CD14-positive monocyte (primary cell): ENCODE measurements at regions not wholly inside any gene's neighbourhood (a gene's known extent, or its start where the extent isn't known, plus 50 kb on each side); places are given as distances from the start of the nearest gene placed in this dataset.

Experiments used
- DNase-seq, 3 donors: peaks; one replicate each; pipeline ENCODE4 v3.0.0-alpha.2; 2011 to 2022
- H2AFZ ChIP-seq: 2 replicates; pipeline ENCODE4 v1.6.0; 2012; ENCODE audit warnings: mild to moderate bottlenecking, low read depth, low read length, inconsistent platforms; ENCODE audit not compliant: insufficient read depth, poor library complexity, severe bottlenecking
- H3K27ac ChIP-seq, 2 donors: 1 replicate in 1 of 2; 2 replicates in 1 of 2; pipeline ENCODE4 v1.5.1; 2012 to 2013; ENCODE audit warnings: low read length in 2 of 2, control low read depth in 1 of 2, inconsistent platforms in 1 of 2, low read depth in 1 of 2, mild to moderate bottlenecking in 1 of 2
- H3K27me3 ChIP-seq, 2 donors: one replicate each; pipeline versions ENCODE4 v1.6.0 to v1.6.1; 2011 to 2013; ENCODE audit warnings: low read length in 2 of 2; ENCODE audit not compliant: control insufficient read depth in 2 of 2, insufficient read depth in 2 of 2
- H3K36me3 ChIP-seq, 2 donors: replicated peaks in 1 of 2; 1 replicate in 1 of 2; 2 replicates in 1 of 2; pipeline versions ENCODE4 v1.5.1 to v1.6.1; 2012 to 2013; ENCODE audit warnings: low read length in 2 of 2, control low read depth in 1 of 2, inconsistent platforms in 1 of 2, mild to moderate bottlenecking in 1 of 2; ENCODE audit not compliant: insufficient read depth in 2 of 2, control insufficient read depth in 1 of 2
- H3K4me1 ChIP-seq, 2 donors: 1 replicate in 1 of 2; 2 replicates in 1 of 2; pipeline versions ENCODE4 v1.5.1 to v1.6.1; 2012 to 2013; ENCODE audit warnings: low read length in 2 of 2, control low read depth in 1 of 2, inconsistent platforms in 1 of 2, mild to moderate bottlenecking in 1 of 2, moderate library complexity in 1 of 2; ENCODE audit not compliant: insufficient read depth in 2 of 2, control insufficient read depth in 1 of 2
- H3K4me2 ChIP-seq: replicated peaks from 2 replicates; pipeline ENCODE3; 2012; ENCODE audit warnings: low read length, moderate library complexity, mild to moderate bottlenecking; ENCODE audit not compliant: poor library complexity, severe bottlenecking; ENCODE audit errors: extremely low read depth
- H3K4me3 ChIP-seq, 3 experiments: fragments of 200-600 bp in 1 of 3; sonication (generic) in 1 of 3; replicated peaks in 1 of 3; 1 replicate in 2 of 3; 2 replicates in 1 of 3; pipeline ENCODE4 v1.5.1; 2011 to 2013; ENCODE audit warnings: low read length in 3 of 3, mild to moderate bottlenecking in 3 of 3, control low read depth in 2 of 3, low read depth in 2 of 3, inconsistent platforms in 1 of 3, moderate library complexity in 1 of 3
- H3K79me2 ChIP-seq: 2 replicates; pipeline ENCODE4 v1.6.0; 2012; ENCODE audit warnings: mild to moderate bottlenecking, control low read depth, inconsistent platforms, low read length, moderate library complexity; ENCODE audit not compliant: insufficient read depth
- H3K9ac ChIP-seq: 2 replicates; pipeline ENCODE4 v1.6.0; 2017; ENCODE audit warnings: low read length, mild to moderate bottlenecking; ENCODE audit not compliant: insufficient read depth, poor library complexity, severe bottlenecking
- H3K9me3 ChIP-seq, 2 donors: replicated peaks in 1 of 2; 1 replicate in 1 of 2; 2 replicates in 1 of 2; pipeline versions ENCODE4 v1.5.1 to v1.6.1; 2012 to 2013; ENCODE audit warnings: low read length in 2 of 2, control low read depth in 1 of 2; ENCODE audit not compliant: control insufficient read depth in 1 of 2, insufficient read depth in 1 of 2
- H4K20me1 ChIP-seq: 2 replicates; pipeline ENCODE4 v1.6.0; 2012; ENCODE audit warnings: mild to moderate bottlenecking, low read length, control low read depth, moderate library complexity; ENCODE audit not compliant: insufficient read depth
- H3K27ac Mint-ChIP-seq, 7 donors: one replicate each; pipeline ENCODE4 v1.8.0; 2020; ENCODE audit warnings: mild to moderate bottlenecking in 7 of 7, mixed read lengths in 7 of 7, moderate library complexity in 6 of 7, inconsistent platforms in 2 of 7
- H3K27me3 Mint-ChIP-seq, 3 donors: one replicate each; pipeline ENCODE4 v1.8.0; 2021 to 2022; ENCODE audit warnings: low read depth in 3 of 3, mild to moderate bottlenecking in 3 of 3, mixed read lengths in 3 of 3, moderate library complexity in 3 of 3, inconsistent platforms in 1 of 3
- H3K36me3 Mint-ChIP-seq, 2 donors: one replicate each; pipeline ENCODE4 v1.8.0; 2020; ENCODE audit warnings: mixed read lengths in 2 of 2, inconsistent platforms in 1 of 2, mild to moderate bottlenecking in 1 of 2
- H3K4me1 Mint-ChIP-seq: one replicate; pipeline ENCODE4 v1.8.0; 2020; ENCODE audit warnings: mild to moderate bottlenecking, mixed read lengths
- H3K4me3 Mint-ChIP-seq, 2 donors: one replicate each; pipeline ENCODE4 v1.8.0; 2020; ENCODE audit warnings: mild to moderate bottlenecking in 2 of 2, mixed read lengths in 2 of 2, moderate library complexity in 1 of 2
- H3K9me3 Mint-ChIP-seq, 7 donors: one replicate each; pipeline ENCODE4 v1.8.0; 2020 to 2022; ENCODE audit warnings: mixed read lengths in 7 of 7, mild to moderate bottlenecking in 6 of 7, moderate library complexity in 6 of 7, inconsistent platforms in 2 of 7
- CTCF ChIP-seq: fragments of 200-600 bp; IDR thresholded peaks from one replicate; pipeline ENCODE4 v1.8.0; 2022; ENCODE audit warnings: antibody characterized with exemption, mild to moderate bottlenecking
- WGBS: methylation state at CpG from one replicate; pipeline ENCODE4 v1.1.5; 2013; ENCODE audit warnings: missing lambda C conversion rate; ENCODE audit not compliant: insufficient coverage; 5-methylcytosine and 5-hydroxymethylcytosine counted together
- intact Hi-C, 2 donors: fragments of 100-400 bp; cut with micrococcal nuclease; formaldehyde crosslinking; loops; one replicate each; pipeline versions ENCODE4 v1.15.0 to v1.15.1; 2023

DNA sequence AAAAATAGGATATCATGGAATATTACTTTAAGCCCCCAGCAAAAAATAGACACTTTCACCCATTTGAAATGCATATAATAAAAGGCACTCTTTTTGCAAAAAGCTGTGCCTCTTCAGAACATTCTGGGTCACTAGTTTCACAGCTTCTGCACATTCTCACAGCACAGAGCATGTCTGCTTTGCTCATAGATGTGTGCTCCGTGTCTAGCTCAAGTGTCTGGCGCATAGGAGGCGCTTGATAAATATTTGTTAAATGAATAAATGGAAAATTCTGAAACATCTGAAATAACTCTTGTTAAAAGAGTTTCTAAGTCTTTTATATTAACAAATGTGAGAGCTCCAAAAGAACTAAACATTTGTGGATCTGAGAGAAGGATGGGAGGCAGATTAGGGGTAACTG lies 275.2 kb downstream of the PTTG2 start:
- Mint-ChIP-seq H3K4me3 (no peak overlapping the region), H3K27ac (no peak overlapping the region)

DNA sequence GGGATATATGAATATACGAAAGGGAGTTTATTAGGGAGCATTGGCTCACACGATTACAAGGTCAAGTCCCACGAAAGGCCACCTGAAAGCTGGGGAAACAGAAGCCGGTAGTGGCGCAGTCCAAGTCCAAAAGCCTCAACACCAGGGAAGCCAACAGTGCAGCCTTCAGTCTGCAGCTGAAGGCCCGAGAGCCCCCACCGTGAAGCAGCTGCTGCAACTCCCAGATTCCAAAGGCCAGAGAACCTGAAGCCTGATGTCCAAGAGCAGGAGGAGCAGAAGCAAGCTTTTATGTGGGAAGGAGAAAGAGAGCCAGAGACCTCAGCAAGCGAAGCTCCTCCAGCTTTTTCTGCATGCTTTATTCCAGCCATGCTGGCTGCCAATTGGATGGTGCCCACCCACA lies 275.8 kb downstream of the PTTG2 start:
- peaks cover 19 to 27% of the 10 kb centered on the region in 2 donors for H3K4me1 ChIP-seq
- no peak for TF ChIP-seq CTCF
- Mint-ChIP-seq H3K27ac (no peak overlapping the region), H3K4me3 (no peak overlapping the region), H3K4me1 (peaks cover 28% of the 10 kb centered on the region), H3K27me3 (peaks cover 0 to 4% (median under 1%) of the 10 kb centered on the region in 3 donors), H3K36me3 (no peaks in the 10 kb centered on the region), H3K9me3 (peaks cover 0 to 7% (median 0%) of the 10 kb centered on the region in 7 donors)
- no peak overlapping the region for H3K4me3 ChIP-seq
- H3K9me3 ChIP-seq: peaks cover 0 to 2% of the 10 kb centered on the region in 2 donors
- no peak for DNase-seq
- intact Hi-C loops: no loop called here
- H3K79me2 ChIP-seq: no peaks in the 10 kb centered on the region
- H3K27me3 ChIP-seq: no peaks in the 10 kb centered on the region
- no peak overlapping the region for H2AFZ ChIP-seq
- no peaks in the 10 kb centered on the region for H4K20me1 ChIP-seq
- 86% methylated on average over 8 of the region's 8 CpGs for WGBS
- H3K27ac ChIP-seq: no peak overlapping the region
- H3K9ac ChIP-seq: no peak overlapping the region
- no peak overlapping the region for H3K4me2 ChIP-seq
- H3K36me3 ChIP-seq: no peaks in the 10 kb centered on the region

More for the DNA sequence above, 275.2 kb downstream of the PTTG2 start:
- no peak overlapping the region for H3K27ac ChIP-seq
- no peak for DNase-seq
- Mint-ChIP-seq H3K36me3 (no peaks in the 10 kb centered on the region), H3K27me3 (peaks cover 0 to 4% (median under 1%) of the 10 kb centered on the region in 3 donors), H3K9me3 (peaks cover 0 to 7% (median 0%) of the 10 kb centered on the region in 7 donors), H3K4me1 (peaks cover 28% of the 10 kb centered on the region)
- no peak overlapping the region for H3K4me3 ChIP-seq
- intact Hi-C loops: no loop called here
- H3K36me3 ChIP-seq: no peaks in the 10 kb centered on the region
- no peak overlapping the region for H2AFZ ChIP-seq
- no peaks in the 10 kb centered on the region for H4K20me1 ChIP-seq
- no peak overlapping the region for H3K4me2 ChIP-seq
- no peaks in the 10 kb centered on the region for H3K79me2 ChIP-seq
- peaks cover 19 to 27% of the 10 kb centered on the region in 2 donors for H3K4me1 ChIP-seq
- H3K27me3 ChIP-seq: no peaks in the 10 kb centered on the region
- H3K9ac ChIP-seq: no peak overlapping the region
- no CpG with 5 or more reads among the region's 3 CpGs for WGBS
- no peak for TF ChIP-seq CTCF
- H3K9me3 ChIP-seq: peaks cover 0 to 2% of the 10 kb centered on the region in 2 donors
